ENCODE measurements at regions not wholly inside any gene's neighbourhood (a gene's known extent, or its start where the extent isn't known, plus 50 kb on each side); places are given as distances from the start of the nearest gene placed in this dataset.

DNA sequence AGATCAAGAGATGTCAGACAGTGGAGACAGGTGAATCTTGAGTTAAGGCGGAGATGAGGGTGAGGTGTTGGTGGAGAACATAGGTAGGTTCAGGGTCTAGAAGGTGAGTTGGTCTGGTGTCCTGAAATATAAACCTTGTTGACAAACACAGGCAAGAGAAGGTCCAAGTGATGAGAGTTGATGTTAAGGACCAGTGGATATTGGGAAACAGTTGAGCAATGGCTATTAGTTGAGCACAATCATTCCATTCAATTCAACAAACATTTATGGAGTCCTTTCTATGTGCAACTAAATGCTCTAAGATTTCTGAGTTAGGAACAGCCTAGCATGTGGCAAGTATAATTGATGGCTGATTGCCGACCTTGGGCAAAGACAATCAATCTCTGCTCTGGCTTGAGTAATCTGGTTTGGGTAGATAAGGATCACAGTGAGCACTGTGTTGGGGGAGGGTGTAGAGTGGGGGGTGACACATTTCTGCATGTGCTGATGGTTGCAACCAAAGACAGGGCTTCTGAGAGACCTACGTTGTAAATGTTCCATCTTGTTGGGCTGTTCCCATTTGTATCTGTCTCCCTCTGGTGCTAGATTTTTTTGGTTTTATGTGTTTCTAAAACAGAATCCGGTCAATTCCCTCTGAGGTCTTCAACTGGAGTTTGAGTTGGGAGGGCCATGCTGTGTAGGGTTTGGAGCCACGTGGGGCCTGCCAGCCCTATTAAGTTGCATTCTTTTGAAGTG, 201.1 kb downstream of the BAMBI start:
- TF ChIP-seq HDAC2 (IDR thresholded peaks at IDR 0.05): no peak
- no peak for TF ChIP-seq ATF3 (IDR thresholded peaks at IDR 0.05; ENCODE audit: borderline replicate concordance, extremely low read depth, low read depth, low read length)
- no peak for TF ChIP-seq CTCF (IDR thresholded peaks at IDR 0.05 in 2 of 3, conservative IDR thresholded peaks at IDR 0.05 in 1 of 3; ENCODE audit: control insufficient read depth in 2 of 3, extremely low read depth in 1 of 3, insufficient read depth in 1 of 3, low read depth in 3 of 3, low read length in 3 of 3)
- TF ChIP-seq EP300 (IDR thresholded peaks at IDR 0.05; ENCODE audit: borderline replicate concordance in 1 of 2, control insufficient read depth in 1 of 2, low read depth in 2 of 2, low read length in 2 of 2): no peak
- TF ChIP-seq TCF12 (IDR thresholded peaks at IDR 0.05; ENCODE audit: low read depth, low read length): no peak
- no peak for TF ChIP-seq POLR2AphosphoS5 (IDR thresholded peaks at IDR 0.05; ENCODE audit: low read length)
- TF ChIP-seq EZH2 (IDR thresholded peaks at IDR 0.05; ENCODE audit: borderline replicate concordance, control insufficient read depth, low read depth, low read length): no peak
- no peak for TF ChIP-seq SMC3 (IDR thresholded peaks at IDR 0.05; ENCODE audit: borderline replicate concordance, low read length)
- TF ChIP-seq SUZ12 (IDR thresholded peaks at IDR 0.05; ENCODE audit: unreplicated experiment): no peak
- no peak for TF ChIP-seq SIN3A (IDR thresholded peaks at IDR 0.05; ENCODE audit: low read depth, low read length)
- TF ChIP-seq POLR2A (IDR thresholded peaks at IDR 0.05; ENCODE audit: low read depth, low read length): no peak
- no peak for TF ChIP-seq NFYA (IDR thresholded peaks at IDR 0.05; ENCODE audit: borderline replicate concordance, low read depth, low read length)

Data from GM12878 (cell line).